HG03280 (cell line): ENCODE measurements at regions not wholly inside any gene's neighbourhood (a gene's known extent, or its start where the extent isn't known, plus 50 kb on each side); places are given as distances from the start of the nearest gene placed in this dataset.

Source experiments
- ATAC-seq: cut with Tn5 transposase; IDR thresholded peaks from one replicate; pipeline ENCODE4 v1.9.1; 2021; ENCODE audit warnings: mild to moderate bottlenecking, moderate library complexity; ENCODE audit not compliant: unreplicated experiment

DNA sequence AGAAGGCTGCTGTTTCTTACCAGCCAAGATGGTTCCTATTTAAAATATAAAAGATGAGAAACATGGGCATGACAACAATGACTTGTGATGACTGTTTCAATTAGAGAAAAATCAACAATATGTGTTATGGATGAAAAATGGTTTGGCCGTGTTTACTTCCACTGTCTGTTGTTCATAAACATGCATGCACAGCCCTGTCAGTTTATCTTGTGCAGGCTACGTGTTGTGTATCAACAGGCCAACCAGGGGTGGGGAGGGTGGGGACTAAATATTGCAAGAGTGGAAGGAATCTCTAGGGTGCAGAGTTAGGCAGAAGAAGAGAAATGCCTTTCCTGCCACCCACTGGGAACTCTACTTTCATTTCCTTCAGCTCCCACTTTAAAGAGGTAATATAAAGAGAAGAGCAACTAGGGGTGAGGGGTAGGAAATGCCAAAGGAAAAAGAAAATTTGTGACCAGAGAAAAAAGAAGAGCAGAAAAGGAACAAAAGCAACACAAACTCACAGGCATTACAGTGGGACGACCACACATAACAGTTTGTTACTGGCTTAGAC, 116.8 kb upstream of the MEIS1 start:
- ATAC-seq: no peak

DNA sequence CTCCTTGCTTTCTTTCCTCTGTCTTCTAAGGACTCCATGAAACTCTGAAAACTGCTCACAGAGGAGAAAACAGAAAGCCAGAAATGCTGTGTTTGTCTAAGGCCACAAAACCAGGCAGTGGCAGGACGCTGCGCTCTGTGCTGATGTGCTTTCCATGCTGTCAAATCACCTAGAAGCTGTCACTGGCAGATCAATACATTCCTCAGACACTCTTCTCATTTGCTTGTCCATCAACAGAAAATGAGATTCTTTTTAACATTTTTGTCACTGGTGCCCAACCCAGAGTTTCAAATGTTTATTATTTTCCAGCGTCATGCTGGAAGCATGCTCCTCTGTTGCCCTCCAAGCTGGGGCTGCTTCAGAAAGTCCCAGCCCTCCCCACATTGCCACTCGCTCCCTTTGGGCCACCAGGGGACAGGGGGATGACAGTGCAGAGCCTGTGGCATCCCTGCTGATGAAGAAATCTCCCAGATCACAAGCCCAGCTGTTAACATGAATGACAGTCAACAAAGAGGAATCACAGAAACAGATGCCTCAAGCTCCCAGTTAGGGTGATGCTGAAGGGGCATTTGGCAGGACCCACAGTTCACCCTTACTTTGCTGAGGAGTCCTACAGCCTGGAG, 117.5 kb upstream of the MEIS1 start:
- ATAC-seq: no peak

DNA sequence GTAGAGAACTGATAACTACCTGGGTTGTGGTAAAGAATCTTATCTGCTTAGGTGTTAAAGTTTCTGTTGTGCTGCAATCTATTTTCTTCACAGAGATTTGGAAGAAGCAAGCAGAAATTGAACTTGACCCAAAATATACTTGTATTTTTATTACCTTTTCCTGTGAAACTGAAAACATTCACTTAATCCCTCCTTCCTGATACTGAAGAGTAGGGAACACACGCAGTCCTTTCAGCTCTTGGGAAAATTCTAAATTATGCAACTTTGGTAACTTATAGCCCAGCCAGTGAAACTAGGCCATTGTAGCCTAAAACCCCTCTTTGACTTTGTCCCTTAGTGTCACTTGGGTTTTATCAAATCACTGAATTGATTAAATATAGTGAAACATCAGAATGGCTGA, 128.4 kb upstream of the MEIS1 start:
- ATAC-seq: no peak

DNA sequence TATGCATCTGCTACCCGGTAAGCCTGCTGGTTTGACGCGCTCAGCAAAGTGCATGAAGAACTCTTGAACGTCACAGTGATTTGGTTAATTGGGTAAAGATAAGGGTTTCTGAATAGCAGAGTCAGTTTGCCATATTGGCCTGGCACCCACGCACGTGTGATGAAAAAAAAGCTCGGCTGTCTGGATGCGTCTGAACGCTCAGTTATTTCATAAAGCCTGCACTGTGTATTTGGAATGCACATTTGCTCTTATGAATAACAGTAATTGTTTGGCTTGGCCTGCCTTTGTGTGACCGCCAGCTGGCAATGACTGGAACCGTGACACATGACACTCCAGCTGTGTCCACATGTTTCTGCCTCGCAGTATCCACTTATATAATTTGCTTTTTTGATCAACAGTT, 129.2 kb upstream of the MEIS1 start:
- ATAC-seq: no peak

DNA sequence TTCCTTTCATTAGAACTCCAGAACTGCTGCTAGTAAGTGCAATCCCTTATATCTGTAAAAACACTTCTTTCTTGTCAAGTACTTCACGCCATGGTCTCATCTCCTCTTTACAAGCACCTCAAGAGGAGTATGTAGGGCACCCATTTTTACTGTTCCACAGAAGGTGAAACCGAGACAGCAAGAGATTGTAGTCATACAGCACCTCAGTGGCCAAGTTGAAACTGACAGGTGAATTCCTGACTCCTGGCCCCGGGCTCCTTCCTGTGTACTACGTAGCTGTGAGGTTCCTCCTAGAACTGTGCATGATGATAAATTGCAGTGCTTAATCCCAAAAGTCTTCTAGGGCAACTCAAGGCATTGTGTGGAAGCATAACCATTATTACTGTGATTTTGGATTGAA, 131.5 kb upstream of the MEIS1 start:
- ATAC-seq: no peak

DNA sequence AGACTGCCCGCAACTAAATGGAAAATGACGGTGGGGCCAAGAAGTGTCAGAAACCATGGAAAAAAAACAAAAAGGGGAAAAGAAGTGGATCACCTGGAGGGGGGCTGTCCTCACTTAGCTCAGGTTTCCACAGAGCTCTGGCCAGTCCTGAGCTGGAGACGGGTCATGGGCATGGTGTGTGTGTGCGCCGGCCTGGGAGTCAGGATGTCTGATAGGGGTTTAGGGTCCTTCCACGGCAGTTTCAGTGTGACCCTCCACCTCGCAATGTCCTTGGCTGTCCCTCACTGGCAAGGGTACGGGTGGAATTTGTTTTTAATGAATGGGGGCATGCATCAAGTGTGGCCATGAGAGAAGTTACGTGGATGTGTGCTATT, 133.2 kb upstream of the MEIS1 start:
- no peak for ATAC-seq

DNA sequence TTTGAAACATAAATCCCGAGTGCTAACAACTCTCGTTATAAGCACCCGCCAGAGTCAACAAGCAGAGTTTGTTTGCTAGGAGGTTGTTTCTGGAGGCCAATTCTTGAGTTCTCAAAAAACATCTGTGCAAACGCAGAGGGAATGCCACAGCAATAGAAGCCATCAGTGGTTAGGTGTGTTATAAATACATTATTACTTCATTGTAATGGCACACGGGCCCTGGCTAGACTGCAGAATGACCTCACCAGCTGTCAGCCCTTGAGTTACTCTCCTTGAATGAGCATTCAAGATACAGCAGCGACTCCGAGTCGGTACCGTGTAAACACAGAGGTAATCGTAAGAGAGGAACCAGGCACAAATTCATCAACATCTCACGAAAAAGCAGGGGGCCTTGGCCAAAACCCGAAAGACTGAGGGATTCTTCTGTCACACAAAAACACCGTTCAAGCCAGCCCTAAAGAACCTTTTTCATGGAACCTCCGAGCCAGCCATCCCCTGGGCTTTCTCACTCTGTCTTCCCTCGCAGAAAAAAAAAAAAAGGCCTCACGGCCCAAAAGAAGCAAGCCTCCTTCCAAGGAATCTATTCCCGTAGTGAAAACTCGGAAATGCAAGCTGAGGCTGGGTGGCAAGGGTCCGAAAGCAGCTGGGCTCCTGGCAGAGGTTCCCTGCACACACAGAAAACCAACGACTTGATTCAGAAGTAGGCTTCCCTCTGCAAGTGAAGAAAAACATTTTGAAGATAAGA, 133.7 kb upstream of the MEIS1 start:
- no peak for ATAC-seq

DNA sequence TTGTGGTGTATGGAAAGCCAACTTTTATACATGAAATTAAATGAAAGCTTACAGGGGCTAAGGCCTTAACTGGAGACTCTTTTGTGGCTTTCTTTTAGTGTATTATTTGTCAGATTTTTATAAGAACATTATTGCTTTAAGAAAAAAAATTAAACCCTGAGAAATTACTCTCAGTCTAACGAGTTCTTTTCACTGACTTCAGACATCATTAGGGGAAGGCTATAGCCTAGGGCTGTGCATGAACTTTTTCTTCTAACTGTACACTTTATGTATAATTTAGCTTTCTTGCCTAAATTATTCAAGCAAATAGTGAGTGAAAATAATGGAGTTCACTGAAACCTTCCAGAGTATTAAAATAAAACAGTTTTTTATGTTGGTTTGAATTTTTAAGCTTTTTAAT, 151.1 kb upstream of the MEIS1 start:
- ATAC-seq: no peak

DNA sequence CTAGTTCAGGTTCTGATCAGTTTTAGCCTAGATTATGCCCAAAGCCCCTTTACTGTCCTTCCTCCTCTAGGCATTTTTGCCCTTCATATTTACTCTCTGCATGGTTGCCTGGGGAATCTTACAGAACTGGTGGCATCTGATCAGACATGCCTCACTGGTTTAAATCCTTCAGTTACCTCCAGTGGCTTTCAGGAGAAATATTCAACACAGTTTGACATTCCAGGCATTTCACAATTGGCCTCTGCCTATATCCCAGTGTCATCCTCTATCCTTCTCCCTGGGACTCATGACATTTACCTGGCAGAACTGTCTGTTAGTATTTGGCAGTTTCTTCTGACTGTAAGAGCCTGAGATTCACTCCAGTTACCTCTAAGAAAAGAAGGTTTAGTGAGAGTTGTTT, 152.9 kb upstream of the MEIS1 start:
- no peak for ATAC-seq

DNA sequence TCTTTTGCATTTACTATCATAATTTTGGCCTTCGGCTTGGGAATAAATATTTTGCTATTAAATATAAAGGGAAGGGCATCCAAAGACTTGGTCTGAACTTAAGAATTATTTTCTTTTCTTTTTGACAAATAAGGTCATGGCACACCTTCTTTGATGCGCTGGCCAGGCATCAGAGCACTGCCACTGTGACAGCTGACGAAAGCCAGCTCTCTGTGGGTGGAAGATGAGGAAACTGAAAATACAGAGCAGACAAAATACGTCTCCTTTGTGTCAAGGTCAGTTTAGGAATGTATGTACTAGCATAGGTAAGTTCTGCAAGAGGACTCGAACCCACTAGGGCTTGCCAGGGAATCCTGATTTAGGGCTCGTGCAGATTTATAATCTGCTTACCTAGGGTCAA, 155.9 kb upstream of the MEIS1 start:
- ATAC-seq: no peak

DNA sequence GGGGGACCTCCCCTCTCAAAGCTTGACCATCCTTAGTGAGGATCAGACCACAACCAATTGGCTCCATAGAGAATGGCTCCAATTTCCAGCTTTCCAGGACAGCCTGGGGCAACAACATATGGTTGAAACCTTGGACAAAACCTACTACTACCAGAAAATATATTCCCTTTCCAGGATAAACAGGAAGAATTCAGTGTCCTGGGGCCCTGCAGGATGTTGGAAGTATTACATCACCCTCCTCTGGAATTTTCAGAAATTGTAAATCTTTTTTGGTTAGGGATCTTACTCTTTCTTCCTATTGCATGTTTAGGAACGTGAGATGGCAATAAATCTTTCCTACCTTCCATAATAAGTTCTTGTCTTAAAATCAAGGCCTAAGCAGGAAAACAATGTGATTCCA, 158.9 kb upstream of the MEIS1 start:
- no peak for ATAC-seq

DNA sequence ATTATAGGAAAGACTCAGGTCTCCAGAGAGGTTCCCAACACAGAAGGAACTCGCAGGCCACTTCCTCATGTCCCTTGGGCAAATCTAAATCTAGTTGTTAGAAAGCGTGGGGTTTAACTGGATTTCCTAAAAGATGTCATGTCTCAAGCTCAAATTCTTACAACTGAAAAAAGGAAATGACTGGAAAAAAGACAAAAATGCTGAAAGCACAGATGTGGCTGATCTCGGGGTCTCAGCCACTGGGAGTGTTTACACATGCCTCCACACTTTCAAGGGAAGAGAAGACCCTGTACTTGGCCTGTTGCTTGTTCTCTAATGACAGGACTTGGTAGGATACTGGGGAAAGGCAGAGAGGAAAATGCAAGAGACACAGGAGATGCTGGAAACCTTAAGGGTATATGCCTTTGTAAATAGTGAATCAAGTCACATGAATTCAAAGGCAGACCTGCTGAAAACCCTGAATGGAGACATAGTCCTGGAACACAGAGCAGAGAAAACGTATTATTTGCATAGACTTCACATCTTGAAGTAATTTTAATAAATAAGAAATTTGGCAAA, 160.9 kb upstream of the MEIS1 start:
- ATAC-seq: no peak

DNA sequence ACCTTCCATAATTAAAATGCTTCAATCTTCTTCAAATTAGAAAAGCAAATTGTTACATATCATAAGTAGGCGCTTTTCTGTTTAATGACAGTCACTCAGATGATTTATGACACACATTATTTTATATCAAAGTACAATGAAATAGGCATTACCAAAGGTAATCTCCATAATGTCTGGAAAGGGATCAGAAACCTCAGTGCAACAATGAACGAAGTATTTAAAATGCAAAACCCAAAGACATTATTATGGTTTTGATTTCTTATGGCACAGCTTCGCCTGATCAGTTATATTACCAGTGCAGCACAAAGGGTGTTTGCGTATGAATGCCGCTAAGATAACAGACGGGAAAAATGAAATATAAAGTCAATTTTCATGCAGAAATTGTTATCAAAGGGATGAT, 162.2 kb upstream of the MEIS1 start:
- no peak for ATAC-seq

DNA sequence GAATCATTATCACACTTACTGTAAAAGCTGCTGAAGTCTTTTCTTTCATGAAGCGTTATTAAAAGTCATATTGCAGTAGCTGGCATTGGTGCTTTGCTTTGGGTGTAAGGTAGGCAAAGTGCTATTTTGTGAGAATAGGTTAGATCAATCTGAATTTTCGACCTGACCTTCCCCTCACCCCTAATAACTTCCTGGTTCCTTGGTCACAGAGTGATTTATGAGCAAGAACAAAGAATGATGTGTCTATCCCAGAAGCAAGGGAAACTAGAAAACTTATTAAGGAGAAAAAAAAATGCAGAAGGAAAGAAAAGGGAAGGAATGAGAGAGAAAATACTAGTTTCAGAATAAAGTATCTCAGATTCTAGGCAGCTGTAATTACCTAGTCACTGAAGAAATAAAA, 163.1 kb upstream of the MEIS1 start:
- ATAC-seq: no peak

DNA sequence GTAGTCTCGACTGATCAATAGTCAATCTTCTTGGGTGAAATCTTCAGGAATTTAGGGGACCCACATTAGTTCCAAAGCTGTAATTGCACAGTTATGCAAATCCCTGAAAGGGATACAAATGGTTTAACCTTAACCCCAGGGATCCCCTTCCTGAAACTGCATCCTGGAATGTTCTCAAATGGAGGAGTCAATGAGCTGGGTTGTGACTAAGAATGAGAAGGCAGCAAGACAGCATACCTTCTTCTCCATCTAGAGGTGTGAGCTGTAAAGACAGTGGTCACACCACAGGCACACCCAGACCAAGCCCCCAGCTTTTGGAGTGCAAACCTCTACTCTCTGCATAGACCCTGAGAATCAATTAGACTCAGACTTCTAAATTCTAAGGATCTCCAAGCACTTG, 164.7 kb upstream of the MEIS1 start:
- ATAC-seq: no peak

DNA sequence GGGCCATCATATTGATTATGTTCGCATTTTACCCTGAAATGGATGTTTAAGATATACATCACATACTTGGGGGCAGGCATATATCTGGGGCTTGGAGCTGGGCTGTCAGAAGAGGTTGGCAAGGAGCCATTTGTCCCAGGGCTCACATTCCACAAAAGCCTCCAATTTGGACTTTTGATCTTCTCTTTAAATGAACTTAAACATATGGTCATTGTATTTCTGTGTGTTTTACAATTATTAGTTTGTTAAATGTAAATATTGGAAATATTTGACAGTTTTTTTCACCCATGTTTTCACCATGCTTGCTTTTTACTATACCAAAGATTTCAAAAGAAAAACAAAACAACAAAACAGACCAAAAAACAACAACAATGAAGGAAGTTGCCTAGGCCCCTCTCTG, 165.8 kb upstream of the MEIS1 start:
- no peak for ATAC-seq

DNA sequence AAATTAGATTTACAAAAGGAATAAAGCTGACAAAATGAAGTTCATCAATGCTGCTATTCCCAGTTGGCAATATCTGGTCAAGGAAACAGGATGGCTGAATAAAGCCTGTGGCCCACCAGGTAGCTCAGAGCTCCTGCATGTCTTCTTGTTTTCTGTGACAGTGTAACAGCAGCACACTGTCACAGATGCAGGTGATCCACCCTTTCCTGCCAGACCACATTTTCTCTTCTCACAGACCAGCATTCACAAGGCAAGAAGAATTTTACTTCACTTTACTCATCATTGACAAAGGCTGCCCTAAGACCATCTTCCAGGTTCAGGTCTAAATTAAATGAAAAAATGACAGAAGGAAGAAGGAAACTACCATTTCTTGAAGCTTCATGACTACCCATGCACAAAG, 166.2 kb upstream of the MEIS1 start:
- no peak for ATAC-seq

DNA sequence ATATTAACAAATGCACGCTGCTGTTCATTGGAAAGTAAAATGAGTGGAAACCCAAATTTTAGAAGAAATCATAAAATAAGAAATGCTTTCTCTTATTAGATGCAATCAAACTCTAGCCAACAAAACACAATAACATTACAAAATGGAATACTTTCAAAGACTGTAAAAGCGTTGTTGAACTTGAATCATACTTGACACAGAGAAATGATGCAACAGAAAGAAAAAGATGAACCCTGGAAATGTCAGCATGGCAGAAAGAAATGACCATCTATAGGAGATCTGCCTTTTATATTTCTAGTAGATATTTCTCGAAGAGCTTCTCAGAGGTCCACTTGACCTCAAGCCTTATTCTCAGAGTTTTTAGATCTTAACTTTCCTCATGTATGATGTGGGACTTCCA, 170.6 kb upstream of the MEIS1 start:
- ATAC-seq: no peak

DNA sequence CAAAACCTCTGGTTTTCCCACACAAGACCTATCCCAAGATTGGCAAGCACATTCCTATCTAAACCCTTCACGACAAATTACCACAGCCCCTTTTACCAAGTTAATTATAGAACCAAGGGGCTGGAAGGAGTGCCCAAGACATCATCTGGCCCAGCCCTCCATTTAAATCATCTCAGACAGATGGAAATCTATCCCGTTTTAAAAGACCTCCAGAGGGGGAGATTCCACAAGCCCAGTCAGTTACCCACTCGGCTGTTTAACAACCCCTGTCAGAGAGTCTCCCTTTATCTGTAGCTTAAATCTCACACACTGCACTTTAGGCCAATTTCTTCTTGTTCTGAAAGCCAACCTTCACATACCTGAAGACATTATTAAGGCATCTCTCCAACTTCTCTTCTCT, 179.1 kb upstream of the MEIS1 start:
- no peak for ATAC-seq

DNA sequence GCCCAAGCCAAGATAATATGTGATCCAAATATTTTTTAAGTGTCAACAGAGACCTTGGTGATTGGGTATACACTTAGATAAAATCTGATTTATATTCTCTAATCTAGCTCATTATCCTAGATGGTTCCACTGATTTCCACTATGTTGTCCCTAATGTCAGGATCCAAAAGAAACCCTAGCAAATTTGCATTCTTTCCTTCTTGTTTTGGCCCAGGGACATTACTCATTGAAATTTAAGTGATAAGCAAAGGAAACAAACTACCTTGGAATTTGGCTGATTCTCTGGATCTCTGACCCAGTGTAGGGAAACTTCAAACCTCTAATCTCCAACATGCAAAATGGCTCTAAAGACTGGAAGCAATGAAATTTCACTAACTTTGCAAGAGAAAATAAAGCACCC, 179.8 kb upstream of the MEIS1 start:
- ATAC-seq: no peak

DNA sequence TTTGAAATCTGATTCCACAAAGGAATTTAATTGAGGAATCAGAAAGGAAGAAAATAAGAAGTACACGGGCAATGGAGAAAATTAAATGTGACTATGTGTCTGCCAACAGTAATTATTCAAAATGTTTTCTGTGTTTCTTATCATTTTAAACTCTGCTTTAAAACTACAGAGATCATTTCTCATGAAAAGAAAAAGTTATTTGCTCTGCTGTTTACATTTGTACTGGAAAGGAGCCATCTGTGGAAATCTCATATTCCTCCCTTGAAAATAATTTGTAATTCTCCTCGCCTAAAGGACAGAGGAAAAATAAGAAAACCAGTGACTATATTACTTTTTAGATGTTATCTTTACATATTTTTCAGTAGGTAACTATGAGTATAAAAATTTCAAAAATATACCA, 181.9 kb upstream of the MEIS1 start:
- no peak for ATAC-seq

DNA sequence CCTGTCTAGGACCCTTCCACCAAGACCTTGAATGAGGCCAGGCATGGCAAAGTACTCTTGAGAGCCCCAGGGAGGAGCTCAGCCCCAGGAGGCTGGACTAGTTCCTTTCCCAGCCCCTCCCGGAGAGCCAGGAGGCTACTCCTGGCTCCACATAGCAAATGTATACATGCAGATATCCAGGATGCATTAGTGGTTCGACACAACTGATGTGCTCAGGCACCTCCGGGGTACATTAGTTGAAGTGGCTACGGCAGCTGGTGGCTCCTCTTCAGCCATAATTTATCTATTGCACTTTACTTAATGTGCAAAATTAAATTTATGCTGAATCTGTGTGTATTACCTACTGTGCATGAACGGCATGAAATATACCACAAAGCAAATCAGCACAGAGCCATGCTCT, 182.8 kb upstream of the MEIS1 start:
- no peak for ATAC-seq
